HPDE6-E6E7 (cell line): ENCODE measurements at regions not wholly inside any gene's neighbourhood (a gene's known extent, or its start where the extent isn't known, plus 50 kb on each side); places are given as distances from the start of the nearest gene placed in this dataset.
A peak's percentile ranks its signal among the peaks of the same experiment; 100 is the strongest.

Experiments used
- DNase-seq: peaks from one replicate; pipeline ENCODE4 v3.0.0; 2011; ENCODE audit warnings: missing footprints; ENCODE audit errors: extremely low spot score

DNA sequence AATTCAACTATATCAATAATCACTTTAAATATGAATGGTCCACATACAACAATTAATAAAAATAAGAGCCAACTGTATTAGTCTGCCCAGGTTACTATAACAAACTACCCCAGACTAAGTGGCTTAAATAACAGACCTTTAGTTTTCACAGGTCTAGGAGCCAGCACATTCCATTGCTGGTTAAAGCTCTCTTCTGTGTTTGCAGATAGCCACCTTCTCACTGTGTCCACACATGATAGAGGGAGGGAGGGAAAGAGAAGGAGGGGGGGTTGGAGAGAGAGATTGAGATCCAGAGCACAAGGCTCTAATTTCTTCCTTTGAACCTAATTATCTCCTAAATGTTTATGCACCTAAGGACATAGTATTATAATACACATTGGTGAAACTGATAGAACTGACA is 267.8 kb upstream of the NXPH2 start:
- no peak for DNase-seq

DNA sequence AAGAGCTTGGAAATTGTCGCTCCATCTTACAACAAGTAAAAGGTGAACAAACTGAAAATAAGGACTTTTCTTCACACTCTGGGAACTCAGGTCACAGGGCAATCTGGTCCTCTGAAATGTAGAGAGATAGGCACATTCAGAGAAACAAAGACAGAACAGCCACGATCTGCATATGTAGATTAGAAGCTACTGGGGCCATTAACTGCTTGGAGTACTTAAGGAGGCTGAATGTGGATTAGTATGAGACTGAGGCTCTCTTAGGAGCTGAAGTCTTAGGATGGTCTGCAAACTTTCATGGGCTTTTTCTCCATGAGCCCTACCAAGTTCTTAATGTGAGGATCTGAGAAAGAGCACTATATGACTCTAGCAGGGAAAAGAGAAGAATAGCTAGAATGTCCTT is 265.3 kb upstream of the NXPH2 start:
- no peak for DNase-seq

DNA sequence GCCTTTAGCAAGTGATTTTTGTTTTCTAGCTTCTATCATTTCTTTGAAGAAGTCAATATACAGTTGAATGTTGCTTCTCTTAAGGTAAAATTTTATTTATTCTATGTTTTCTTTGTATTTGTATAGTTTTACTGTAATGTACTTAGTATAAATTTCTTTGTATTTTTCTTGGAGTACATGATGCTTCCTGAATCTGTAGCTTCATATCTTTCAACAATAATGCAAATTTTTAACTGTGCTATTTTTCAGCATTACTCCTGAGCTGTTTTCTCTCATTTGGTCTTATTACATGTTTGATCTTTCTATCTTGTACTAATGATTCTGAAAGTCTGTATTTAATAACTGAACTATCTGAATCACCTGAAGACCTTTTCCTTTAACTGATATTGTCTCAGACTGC is 253.9 kb upstream of the NXPH2 start:
- DNase-seq: no peak

DNA sequence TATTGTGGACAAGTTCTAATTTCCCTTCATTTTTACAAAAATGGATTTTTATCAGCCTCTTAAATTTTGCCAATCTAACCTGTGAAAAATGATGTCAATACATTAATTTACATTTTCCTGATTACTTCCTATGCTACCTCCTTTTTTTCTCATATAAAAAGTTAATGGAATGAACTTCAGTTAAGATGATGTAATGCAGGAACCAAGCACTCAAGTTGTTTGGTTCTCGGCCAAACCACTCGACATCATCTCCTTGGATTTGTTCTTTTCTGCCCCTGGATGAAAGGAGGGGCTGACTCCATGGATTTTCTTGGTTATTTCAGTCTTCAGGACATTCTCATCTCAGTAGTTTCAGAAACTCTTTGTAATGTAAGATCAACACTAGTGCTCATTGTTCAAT is 253.1 kb upstream of the NXPH2 start:
- no peak for DNase-seq

DNA sequence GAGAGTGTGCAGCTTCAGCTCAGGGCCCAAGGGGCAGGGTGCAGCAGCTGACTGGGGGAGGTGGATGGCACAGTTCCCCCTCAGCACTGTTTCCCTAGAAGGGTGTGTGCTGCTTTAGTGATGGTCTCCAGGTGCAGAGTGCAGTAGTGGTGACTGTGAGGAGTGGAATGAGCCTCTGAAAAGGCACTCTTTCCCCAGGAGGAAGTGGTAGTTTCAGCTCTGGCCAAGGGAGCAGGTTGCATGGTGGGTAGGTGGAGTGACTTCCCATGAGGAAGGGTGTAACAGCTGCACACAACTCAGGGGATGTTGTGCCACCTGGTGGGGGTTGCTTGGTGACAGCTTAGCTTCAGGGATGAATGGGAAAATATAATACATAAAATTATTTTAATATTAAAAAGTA is 251.5 kb upstream of the NXPH2 start:
- DNase-seq: peak; percentile 37

DNA sequence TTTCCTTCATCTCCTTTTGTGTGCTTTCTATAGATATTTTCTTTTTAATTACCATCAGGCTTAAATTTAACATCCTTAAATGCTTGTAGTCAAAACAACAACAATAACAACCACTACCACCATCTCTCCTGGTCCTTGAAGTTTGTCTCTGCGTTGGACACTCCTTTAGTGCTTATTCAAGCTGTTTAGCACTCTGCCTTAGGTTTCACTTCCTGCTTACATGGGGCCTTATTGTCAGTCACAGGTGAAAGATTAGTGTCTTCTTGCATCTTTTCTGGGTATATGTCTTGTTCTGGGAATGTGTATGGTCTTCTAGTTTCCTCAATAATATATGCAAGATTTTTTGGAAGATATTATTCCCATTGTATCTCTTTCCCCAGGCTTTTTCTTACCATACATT is 240.1 kb upstream of the NXPH2 start:
- DNase-seq: no peak

DNA sequence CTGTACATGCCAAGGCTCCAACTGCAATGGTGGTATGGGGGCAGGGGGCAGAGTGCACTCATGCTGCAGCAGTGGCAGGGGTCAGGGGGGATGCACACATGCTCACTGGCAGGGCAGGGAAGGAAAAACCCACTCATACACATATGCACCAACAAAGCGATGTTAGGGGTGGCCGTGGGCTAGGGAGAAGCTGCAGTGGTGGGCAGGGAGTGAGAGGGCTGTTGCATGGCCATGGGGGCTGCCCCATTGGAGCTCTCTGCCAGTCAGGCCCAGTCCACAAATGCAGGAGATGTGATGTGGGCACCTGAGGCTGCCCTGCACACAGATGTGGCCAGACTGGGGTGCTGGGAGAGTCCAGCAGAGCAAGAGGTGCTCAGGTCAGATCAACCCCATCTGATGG is 238.1 kb upstream of the NXPH2 start:
- no peak for DNase-seq

DNA sequence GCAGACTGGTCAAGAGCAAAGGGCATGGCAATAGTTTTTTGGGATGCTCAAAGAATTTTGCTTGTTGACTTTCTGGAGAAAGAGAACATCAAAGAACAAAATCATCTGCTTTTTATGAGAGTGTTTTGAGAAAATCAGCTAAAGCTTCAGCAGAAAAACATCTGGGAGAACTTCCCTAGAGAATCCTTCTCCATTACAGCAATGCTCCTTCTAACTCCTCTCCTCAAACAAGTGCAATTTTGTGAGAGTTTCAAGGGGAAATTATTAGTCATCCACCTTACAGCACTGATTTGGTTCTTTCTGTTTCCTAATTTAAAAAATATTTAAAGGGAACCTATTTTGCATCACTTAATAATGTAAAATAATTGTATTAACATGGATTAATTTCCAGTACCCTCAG is 226.9 kb upstream of the NXPH2 start:
- no peak for DNase-seq

DNA sequence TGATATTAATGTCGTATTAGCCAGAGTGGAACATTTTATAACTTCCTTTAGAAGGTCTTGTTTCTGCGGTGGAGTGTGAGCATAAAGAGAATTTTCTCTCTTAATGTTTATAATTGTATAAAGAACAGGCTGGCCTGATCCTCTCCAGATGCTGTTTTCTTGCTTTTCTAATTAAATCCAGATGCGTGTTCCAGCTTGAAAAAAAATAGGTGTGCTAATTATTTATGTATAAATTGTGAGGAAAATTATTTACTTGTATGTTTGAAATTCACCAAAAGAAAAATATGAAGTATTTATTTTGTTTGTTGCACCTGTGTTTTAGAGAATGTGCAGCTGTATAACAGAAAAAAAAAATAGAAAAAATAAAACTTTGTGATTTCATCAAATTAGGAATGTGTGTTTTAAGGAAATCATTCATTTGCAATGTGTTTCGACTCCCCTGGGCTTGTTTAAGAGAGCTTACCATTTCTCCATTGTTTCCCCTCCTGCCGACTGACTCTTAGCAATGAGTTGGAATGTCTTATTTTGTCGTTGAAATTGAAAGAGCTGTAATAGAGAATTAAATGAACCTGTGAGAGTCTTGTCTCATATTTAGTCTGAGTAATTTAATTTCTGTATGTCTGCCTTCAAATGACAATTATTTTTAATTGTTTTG is 220.1 kb upstream of the NXPH2 start:
- DNase-seq: no peak

DNA sequence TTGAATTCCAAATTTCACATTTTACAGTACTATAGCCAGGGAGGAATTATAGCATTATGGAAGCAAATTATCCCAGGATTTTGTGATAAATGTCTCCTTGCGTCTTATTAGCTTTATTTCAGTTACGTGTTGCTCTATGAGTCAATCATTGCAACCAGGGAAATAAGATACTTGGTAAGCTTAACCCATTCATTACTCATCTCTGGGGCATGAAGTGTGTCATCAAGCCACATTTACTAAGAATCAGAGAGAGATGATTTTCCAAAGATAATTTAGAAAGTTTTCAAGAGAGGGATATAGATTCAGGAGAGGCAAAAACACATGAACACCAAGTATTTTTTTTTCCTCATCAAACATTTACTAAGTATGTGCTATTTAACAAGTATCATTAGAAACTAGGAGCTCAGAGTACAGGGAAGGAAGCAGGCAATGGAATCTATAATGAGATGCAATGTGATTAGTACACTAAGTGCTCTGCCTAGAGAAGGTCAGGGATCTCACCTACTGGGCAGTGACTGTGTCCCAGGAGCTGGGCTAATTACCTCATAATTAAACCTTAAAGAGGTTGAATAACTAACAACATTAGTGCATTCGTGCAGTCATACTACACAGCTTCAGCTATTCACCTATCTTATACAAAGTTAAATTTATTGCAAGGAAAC is 217.8 kb upstream of the NXPH2 start:
- peak; percentile 64 for DNase-seq

DNA sequence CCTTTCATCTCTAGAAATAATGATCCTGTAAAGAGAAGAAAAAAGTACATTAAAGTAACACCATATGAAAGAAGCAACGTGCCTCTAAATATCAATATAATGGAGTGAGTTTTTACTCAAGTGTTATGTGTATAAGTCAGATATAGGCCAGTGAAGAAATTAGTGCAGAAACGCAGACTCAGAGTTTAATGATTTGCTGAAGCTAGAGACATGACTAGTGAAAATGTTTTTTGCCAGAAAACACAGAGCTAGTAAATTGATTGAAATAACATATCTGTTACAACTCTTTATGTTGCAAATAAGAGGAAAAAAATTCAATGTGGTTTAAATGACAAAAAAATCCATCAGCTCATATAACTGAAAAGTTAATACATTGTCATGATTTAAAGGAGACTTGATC is 217.2 kb upstream of the NXPH2 start:
- DNase-seq: no peak

DNA sequence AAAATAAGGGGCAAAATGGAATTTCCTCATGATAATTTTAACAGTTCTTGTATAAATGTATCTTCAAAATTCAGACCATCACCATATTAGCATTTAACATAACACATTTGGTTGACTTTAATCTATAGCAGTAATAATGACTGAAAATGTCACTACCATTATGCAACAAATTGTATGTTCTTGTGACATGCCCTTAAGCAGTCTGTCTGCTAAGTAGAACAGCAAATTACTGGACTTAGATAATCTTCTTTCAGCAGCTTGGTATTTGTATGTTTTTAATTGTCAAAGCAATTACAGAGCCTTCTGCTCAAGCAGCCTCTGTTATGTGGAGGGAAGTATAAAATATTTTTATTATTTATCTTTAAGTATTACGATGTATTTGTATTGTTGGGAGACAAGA is 214.3 kb upstream of the NXPH2 start:
- DNase-seq: no peak

DNA sequence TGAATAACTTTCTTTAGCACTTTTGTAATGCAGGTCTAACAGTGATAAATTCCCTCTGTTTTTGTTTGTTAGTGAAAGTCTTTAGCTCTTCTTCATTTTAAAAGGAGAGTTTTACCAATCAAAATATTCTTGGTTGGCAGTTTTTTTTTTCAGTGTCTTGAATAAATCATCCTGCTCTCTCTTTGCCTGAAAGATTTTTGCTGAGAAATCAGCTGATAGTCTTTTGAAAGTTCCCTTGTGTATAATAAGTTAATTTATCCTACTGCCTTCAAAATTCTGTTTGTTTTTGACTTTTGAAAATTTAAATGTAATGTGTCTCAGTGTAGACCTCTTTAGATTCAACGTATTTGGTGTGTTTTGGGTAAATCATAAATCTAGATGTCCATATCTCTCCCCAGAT is 205.7 kb upstream of the NXPH2 start:
- DNase-seq: no peak

DNA sequence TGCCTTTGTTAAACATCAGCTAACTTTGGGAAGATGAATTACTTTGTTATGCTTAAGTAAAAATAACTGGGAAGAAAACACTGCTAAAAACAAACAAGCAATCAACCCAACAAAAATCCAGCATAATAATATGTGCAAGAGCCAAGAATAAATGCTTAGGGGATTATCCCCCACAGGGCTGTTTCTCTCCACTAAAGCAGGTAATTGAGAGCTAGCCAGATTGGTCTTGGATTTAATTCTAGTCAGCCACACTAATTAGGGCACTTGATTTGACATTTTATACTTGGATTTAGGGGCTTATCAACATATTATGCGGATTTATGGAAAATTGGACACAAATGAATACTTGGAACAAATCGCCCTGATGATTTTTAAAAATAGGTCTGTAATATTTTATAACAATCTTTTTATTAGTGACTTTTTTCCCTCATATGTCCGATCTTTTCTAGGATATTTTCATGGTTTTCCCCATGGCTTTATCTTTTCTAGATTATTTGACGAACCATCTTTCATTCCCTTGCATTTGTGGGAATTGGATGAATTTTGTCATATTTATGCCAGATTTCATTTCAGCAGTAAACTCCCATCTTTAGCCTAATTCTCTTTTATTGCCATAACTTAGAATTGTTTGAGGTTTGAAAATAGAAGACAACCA is 199.1 kb upstream of the NXPH2 start:
- no peak for DNase-seq

DNA sequence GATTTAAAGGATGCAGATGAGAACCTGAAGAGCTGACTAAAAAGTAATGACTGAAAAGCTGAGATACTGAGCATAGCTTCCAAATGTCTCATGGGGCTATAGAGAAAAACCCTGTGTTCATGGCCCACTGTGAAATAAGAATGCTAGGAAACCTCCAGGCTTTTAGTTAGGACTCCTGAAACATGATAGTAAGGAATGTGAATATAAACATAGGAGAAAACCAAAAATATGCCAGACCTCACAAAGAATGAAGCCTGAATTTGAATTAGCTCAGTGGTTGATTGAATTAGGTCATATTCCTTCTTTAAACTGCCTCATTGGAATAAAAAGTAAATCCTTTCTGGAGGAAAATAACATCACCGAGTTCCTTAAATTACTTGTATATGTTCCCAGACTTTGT is 194.5 kb upstream of the NXPH2 start:
- DNase-seq: no peak

DNA sequence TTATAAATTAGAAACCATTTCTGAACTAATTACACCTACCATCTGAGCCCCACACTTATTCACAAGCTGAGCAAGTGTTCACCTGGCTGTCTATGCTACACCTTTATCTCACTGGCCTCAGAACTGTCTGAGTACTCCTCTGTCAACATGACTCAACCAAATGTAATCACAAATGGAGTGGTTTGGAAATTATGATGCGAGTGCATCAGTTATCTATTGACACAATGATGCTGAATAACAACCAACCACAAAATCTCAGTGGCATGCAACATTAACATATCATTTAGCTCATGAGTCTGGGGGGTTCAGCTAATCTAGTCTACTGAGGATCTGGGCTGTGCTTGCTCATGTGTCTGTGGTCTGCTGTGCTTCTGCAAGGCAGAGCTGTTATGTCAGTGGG is 184.2 kb upstream of the NXPH2 start:
- DNase-seq: no peak

DNA sequence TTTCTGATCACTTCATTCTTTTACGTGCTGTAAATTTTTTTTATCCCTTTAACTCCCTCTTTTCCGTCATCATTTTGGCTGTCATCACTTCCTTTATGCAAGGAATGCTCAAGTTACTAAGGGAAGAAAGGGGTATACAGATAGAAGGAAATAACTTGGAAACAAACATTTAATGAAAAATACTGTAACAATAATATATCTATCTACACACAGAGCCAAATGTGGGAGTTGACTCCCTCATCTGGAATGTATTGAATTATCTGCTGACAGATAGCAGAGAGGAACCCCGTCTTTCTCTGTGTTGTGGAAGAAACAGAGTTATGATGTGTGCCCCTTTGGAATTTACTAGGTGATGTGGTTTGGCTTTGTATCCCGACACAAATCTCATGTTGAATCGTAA is 182.5 kb upstream of the NXPH2 start:
- no peak for DNase-seq

DNA sequence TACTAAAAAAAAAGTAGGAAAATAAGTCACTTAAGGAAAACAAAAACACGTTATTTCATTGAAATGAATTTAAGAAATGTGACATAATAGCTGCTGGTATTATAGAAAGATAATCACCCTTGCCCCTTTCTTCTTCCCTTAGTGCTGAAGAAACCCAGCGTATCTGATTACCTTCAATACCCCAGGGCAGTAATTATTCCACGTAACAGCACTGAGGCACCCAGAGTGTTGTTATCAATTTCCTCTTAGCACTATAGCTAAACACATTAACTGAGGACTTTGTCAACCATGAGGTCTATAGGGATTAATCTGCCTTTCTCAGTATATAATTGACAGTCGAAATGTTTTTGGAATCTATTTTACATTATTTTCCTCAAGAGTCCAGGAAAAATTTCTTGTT is 180.0 kb upstream of the NXPH2 start:
- DNase-seq: no peak

DNA sequence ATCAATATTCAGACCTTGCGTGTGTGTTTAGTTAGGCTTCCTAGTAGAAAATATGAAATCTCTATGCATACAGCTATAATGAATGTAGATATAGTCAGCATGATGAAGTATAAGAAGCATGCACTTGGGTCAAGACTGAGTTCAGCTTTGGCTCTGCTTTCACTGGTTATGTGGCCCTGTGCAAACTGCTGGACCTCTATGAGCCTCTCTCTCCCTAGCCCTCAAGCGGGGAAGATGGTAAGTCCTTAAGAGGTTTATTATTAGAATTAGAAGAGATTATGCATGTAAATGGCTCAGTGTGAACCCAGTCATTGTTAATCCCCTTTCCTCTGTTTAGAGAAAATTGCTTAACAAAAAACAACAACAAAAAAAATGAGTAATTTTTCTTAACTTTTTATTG is 178.8 kb upstream of the NXPH2 start:
- DNase-seq: no peak

DNA sequence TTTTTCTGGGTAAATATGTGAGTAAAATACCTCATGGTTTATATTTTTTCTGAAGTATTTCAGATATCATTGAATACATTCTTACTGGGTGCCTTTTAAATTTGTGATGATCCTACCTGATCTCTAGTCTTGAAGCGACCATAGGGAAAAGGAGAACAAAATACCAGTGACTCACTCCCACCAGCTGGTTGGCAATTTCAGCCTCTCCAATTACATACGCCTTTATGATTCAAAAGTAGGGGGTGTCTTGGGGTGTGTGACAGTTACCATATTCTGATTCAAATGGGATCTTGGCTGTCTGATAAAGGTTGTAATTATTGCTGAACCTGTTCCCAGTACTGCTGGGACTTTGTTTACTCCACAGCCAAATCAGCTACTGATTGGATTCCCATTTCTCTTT is 175.9 kb upstream of the NXPH2 start:
- no peak for DNase-seq

DNA sequence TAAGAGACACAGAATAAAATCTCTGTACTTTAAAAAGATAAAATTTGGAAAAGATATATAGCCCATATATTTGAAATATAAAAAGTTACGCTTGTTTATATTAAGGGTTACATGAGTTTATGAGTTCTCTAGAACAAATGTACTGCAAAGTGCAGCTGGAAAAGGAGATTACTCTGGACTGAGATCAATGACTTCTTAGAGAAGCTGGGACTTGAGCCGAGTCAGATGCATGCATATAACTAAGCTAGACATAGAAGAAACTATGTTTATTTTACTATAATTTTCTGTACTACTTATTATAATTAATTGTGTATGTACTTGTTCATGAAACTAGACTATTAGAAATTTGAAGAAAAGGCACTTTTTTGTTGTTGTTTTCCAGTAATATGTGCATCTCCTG is 170.3 kb upstream of the NXPH2 start:
- no peak for DNase-seq

DNA sequence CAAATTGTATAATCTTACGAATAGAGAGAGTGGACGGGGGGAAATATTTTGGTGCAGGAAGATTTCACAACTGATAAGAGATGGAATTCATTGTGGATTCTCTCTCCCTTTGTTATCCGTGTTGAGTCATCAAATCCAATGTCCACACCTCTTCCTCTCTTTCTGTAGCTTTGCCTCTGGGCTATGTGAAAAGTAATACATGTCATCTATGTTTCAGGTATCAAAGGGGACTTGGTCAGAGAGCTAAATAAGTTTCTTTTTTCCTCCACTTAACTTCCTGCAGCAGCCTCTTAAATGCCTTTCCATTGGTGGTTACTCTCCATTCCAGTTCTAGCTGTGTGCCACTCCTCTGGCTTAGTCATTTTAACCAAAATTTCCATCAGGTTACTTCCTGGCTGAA is 169.3 kb upstream of the NXPH2 start:
- DNase-seq: peak; percentile 35

DNA sequence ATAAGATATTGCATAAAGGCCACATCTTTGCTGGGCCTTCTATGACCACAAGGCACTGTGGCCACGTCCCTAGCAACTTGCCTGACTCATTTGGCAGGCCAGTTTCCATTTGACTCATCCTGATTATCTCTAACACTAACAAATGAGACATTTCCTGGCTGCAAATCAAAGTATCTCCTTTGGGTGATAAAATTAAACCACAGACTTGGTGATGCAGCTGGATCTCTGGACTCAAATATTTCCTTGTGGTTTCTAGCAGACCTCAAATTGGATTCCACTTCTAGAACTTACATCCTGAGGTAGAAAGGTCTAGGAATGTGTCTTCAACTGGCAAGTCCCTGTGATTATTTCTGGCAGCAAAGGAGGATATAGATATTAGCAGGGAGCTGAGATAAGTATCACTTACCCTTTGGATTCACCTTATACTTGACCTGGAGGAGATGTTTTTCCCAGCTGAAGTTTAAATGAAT is 167.9 kb upstream of the NXPH2 start:
- peak; percentile 64 for DNase-seq
